HG03060 (cell line): ENCODE measurements at regions not wholly inside any gene's neighbourhood (a gene's known extent, or its start where the extent isn't known, plus 50 kb on each side); places are given as distances from the start of the nearest gene placed in this dataset.
"Not testable (repeated sequence)": the region's sequence is repeated elsewhere in the genome, so short reads cannot be mapped to it uniquely, and the experiment has no call there.

Experiments
- ATAC-seq: cut with Tn5 transposase; IDR thresholded peaks from one replicate; pipeline ENCODE4 v1.9.1; 2021; ENCODE audit warnings: low read depth, moderate number of reproducible peaks; ENCODE audit not compliant: unreplicated experiment

DNA sequence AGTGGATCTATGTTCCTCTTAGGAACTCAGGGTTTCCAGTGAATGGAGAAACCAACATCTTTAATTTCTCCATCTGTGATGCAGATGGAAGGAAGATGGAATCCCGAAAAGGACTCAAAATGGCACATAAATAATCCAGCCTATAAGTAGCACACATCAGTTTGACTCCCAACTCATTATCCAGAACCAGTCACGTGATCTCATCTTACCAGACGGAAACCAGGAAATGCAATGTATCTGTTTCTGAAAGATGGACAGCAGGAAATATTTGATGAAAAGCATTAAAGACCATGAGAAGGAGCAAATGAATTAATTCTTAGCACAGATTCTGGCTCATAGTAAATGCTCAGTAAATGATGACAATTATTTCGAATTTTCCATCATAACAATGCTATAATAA is 443.1 kb upstream of the FMR1 start:
- ATAC-seq, result no peak

DNA sequence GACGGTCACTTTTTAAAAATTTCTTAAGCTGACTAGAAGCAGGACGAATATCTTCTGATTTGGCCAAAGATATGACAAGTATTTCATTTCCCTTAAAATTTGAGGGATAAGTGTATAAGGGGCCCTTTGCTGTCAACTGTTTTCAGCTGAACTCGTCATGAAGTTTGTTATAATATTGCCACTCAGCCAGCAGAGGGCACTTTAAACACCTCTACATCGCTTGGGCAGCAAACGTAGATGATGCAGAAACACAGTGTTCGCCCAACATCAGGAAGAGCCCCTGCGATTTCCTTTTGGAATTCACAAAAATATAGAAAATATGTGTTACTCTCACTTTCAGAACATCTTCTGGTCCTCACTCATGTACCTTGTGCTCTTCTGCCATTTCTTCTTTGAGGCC is 435.7 kb upstream of the FMR1 start:
- no peak for ATAC-seq

DNA sequence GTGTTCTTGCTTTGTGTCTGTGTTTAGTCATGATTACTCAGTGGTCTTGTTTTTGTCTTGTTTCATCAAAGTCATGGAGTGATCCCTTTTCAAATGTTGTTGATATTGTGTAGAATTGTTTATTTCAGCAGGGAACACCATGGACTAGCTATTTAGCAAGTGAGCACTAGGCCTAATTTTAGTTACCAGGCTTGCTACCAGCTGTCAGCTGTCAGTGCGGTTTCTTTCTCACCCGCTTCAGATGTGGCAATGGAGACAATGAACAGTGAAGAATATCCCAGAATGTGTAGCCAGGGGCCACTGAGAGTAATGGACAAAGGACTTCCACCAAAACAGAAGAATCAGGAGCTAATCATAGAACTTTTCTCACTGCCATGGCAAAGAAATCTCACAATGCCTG is 432.8 kb upstream of the FMR1 start:
- no peak for ATAC-seq

DNA sequence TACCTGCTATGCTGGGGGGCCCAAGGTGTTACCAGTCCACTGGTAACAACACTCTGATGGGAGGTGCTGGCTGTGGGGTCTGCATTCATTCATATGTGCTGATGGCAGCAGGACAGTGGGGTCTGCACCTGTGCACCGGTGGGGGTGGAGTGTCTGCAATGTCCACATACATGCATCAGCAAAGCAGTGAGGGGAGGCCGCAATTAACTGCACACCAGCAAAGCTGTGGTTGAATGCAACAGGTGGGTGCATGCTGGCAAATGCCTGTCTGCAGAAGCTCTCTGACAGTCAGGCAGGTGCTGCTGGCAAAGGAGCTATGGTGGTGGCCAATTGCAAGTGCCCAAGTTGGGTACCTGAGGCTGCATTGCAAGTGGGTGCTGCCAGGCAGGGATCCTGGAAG is 426.5 kb upstream of the FMR1 start:
- ATAC-seq, result no peak

DNA sequence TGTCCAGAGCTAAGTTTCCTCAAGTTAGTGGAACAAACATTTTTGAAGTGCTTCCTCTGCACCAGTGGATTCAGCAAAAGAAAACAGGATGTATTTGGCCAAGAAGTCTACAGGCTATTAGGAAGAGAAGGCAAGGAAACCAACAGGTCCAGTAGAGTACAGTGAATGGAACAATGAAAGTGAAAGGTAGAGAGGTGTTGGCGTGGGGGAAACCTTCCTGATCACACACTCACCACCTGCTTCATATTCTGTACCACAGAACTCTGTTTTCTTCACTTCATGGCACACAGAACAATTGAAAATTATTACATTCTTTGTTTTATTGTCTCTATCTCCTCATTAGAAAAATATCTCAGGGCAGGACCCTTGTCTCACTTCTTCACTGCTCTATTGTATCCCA is 417.4 kb upstream of the FMR1 start:
- no peak for ATAC-seq

DNA sequence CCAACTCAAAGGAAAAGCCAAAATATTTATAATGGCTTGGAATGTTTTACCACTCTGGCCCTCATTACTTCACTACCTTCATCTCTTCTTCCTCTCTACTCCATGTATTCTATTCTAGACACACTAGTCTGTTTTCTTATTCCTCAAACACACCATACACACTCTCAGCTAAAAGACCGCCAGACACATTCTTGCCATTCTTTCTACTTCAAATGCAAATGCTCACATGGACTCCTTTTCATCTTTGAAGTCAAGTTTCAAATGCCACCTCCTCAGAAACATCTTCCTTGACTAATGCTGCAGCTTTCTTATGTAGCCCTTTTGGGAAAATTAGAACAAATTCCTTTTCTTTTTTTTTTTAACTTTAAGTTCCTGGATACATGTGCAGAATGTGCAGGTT is 412.9 kb upstream of the FMR1 start:
- ATAC-seq, result no peak

DNA sequence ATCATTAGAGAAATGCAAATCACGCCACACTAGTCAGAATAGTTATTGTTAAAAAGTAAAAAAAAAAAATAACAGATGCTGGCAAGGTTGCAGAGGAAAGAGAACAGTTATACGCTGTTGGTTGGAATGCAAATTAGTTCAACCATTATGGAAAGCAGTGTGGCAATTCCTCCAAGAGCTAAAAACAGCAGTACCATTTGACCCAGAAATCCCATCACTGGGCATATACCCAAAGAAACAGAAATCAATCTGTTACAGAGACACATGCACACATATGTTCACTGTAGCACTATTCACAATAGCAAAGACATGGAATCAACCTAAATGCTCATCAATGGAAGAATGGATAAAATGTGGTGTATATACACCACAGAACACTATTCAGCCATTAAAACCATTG is 388.7 kb upstream of the FMR1 start:
- no peak for ATAC-seq

DNA sequence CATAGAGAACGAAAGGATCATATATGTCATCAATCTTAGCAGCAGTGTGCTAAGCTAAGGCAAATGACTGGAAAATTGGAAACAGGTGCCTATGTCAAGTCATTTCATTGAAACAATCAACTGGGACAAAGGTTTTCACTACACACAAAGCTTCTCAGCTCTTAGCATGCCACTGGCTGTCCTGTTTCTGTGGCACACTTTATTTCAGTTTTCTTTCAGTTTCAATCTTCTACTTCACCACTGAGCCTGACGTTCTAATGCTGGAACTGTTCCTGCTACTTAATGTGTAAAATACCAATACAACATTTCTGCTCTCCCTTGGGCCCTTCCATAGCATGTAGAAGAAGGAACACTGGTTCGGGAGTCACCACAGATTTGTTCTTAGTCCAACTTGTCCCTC is 378.3 kb upstream of the FMR1 start:
- ATAC-seq, result no peak

DNA sequence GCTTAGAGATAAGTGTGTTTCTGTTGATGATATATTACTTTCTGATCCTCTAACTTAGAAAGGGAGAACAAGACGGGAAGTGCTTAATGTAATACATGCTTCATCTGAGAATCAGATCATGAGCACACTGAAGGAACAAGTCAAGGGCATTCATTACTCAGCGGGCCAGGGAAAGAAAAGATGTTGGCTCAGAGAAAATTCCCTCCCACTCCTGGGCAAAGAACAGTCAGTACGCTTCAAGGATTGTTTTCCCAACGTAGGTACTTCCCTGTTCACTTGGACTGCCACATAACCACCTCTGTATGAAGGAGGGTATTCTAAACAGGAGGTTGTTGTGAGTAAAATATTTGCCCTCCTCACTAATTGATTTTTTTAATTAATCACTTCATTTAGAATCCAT is 374.5 kb upstream of the FMR1 start:
- ATAC-seq, result no peak

DNA sequence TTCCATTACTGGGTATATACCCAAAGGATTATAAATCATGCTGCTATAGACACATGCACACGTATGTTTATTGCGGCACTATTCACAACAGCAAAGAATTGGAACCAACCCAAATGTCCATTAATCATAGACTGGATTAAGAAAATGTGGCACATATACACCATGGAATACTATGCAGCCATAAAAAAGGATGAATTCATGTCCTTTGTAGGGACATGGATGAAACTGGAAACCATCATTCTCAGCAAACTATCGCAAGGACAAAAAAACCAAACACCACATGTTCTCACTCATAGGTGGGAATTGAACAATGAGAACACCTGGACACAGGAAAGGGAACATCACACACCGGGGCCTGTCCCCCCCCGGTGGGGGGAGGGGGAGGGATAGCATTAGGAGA is 363.7 kb upstream of the FMR1 start:
- not testable (repeated sequence) for ATAC-seq

DNA sequence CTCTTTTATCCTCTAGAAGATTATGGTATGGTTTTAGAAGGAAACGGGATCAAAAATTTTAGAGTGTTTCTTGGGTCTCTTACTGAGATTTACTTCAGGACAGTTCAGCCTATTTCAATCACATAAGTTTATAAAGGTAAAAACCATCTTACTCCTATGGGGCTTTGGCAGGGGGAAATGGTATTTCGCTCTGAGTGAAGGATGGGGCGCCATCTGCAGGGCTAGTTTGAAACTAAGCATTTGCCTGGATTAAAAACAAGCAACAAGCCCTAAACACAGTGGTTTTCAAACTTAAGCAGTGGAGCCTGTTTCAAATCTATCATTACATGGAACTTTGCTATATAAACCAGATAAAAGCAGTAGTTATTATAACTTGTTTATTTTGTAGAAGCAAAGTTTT is 361.5 kb upstream of the FMR1 start:
- ATAC-seq, result no peak

DNA sequence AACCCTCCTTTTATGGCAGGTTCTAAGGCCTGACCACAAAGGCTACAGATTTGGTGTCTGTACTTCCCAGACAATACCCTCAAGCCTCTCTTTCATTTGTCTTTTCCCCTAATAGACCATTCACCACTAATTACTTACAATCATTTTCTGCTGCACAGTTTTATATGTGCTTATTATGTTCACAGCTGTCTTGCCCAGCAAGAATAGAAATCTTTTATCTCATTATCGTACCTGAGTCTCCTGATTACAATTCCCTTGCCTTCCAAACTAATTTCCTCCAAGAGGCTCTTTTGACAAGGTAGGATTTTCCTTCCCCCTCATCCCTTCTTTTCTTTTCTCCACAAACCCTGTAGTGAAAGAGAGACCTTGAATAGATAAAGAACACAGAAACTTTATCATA is 352.5 kb upstream of the FMR1 start:
- ATAC-seq, result no peak

DNA sequence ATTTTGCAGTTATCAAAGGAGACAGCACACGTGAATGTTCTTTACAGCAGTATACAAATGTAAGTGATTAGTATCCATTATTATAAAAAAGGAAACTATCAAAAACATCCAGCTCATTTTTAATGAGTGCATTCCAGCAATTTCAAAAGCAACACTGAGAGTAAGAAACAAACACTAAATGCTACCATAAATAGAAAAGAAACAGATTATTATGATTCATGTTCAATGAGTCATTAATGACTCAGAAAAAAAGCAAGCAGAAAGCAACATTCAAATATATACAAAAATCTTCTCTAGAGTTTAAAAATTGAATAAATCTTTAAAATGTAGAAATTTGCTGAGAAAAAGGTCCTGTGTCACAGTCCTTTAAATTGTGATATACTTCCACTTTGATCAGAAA is 346.5 kb upstream of the FMR1 start:
- no peak for ATAC-seq

DNA sequence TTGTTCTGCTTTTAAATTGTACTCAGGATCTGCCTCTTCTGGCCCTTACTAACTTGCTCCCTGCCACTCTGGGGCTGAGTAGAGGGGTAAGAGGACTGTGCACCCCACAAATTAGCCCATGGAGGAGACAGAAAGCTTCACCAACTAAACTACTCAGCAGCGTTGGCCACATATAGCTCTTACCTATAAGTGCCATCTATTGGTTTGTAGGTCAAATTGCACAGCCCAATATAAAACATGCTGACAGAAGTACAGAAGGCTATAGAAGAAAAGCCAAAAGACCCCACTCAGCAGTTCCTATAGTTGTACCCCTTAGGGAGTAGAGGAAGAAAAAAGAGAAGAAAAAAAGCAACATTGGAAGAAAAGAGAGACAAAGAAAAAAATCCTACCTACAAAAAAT is 341.2 kb upstream of the FMR1 start:
- ATAC-seq, result no peak

DNA sequence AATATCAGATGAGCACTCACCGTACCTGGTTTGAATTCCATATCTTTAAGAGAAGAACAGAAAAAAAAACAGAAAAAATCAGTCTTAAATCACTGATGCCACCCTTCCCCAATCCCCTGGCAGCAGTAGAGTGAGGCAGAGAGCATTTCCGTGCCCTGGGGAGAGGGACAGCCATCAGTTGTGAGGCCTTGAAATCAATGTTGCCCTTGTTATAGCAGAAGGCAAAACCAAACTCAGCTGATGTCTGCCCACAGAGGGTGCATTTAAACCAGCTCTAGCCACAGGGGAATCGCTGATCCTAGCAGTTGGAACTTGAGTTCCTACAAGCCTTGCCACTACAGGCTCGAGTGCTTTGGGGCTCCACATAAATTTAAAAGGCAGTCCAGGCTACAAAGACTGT is 338.5 kb upstream of the FMR1 start:
- no peak for ATAC-seq

DNA sequence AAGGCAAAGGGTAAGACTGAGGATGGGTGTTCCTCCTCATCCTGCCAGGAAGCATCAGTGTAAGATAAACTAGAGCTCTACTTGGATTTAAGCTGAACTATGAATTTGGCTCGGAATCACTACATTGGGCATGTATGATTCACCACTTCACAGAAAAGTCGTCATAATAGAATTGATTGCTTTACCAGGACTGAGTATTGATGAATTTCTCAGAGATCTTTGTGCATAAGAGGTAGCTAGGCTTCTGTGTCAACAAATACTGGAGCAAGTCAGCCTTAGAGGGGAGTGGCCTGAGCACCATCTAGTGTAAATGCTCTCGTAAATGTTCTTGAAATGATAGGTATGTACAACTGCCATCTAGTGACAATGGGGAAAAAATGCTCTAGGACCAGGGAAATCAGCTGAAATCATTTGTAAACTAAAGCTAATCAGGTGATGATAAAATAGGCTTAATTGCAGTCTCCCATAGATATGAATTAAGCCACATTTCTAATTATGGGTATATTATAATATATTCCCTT is 309.5 kb upstream of the FMR1 start:
- no peak for ATAC-seq

DNA sequence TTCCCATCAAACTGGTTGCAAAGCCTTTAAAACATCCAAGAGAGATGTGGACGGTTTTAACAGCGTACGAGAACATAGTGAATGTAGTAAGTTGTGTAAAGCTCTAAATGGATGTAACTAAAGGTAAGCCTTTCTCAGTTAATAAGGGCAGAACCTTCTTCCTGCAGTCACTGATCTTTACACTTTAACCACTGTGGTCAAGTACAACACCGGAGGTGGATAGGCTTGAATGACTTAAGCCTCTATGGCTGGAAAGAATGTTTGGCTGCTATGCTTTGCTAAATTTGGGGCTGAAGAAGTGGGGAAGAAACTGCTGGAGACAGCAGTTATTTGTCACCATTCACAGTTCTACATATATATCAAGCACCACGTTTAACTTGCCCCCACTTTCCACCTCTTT is 285.1 kb upstream of the FMR1 start:
- ATAC-seq, result no peak

DNA sequence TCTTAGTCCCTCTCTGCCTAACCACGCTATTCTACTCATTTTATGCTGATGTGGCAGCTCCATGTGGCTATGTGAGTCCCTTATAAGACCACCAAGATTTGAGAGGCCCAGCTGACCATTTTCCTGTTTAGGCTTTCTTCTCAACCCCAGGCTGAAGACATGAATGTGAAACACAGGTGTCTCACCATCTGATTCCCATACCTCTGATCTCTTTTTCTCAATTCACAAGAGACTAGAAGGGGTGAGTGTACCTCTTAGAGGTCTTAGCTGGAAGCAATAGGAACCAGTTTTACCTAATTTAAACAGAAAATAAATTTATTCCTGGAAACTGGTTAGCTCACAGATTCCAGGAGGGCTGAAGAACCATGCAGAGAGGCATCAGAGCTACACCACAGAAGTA is 276.5 kb upstream of the FMR1 start:
- no peak for ATAC-seq

DNA sequence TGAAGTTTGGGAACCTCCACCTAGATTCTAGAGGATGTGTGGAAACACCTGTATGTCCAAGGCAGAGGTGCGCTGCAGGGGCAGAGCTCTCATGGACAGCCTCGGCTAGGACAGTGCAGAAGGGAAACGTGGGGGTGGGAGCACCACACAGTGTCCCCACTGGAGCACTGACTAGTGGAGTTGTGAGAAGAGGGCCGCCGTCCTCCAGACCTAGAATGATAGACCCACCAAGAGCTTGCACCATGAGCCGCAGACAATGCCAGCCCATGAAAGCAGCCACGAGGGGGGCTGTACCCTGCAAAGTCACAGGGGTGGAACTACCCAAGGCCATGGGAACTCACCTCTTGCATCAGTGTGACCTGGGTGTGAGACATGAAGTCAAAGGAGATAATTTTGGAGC is 274.5 kb upstream of the FMR1 start:
- no peak for ATAC-seq

DNA sequence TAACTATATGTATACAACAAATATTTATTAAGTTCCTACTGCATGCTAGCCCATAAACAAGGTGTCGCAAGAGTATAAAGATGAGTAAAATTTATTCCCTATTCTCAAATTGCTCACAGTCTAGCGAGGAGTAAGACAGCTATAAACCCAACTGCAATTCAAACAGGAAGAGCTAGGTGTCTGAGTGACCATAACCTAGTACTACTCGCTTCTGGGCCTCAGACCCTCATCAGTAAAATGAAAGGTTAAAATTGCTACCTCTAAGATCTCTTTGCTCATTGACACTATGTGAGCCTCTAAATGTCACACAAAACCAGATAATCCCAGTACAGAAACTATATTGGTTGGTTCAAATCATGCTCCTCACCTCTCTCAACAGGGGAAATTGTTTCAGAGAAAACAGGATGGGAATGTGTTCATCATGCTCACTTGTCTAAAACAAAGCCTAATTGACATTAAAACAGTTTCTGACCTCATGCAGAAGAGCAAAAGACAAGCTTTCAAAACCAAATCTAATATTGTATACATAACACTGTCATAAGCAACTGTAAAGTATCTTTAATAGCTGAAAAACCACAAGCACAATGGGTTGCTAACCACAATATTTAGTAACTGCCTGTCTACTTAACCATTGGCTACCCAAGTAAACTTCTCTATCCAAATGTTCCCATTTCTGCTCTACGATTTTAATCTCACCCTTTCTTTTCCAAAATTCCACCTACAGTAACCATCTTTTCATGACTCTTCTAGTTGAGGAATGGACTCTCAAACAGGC is 264.6 kb upstream of the FMR1 start:
- ATAC-seq, result no peak

DNA sequence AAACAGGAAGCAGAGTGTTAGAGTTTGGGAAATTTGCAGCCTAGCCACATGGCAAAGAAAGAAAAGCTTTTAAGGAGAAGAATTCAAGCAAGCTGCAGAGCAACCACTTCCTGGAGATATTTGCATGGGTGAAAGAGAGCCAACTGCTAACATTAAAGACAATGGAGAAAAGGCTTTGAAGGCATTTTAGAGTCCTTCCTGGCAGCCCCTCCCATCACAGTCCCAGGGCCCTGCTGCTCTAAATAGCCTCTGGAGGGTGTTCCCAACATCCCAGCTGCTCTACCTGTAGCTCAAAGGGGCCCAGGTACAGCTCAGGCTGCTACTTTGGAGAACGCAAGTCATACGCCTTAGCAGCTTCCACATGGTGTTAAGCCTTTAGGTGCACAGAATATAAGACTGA is 235.9 kb upstream of the FMR1 start:
- ATAC-seq, result no peak

DNA sequence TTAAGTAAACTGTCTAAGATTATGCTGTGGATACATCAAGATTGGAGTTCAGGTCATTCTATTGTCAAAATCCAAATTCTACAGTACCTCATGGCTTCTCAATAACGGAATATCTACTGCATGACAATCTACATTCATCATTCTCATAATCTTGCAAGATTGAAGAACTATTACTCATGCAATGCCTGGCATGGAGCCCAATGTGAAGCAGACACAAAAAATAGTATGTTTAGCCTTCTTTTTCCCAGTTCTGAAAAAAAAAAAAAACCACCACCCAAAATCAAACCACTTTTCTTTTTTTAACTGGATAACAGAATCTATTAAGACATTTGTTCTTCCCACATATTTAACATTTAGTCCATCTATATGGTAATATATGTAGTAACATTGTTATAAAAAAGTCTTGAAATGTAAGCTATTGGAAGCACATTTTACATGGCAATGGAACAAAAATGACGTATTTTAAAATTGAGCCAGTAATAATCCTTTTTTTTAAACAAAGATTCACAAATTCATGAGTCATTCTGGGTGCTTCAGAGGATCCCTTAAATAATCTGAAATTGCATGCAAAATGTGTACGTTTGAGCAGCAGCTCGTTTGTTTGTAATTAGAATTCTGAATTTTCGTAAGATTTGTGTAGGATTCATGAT is 232.2 kb upstream of the FMR1 start:
- ATAC-seq, result no peak
